Stomach (tissue), 8 donors: ENCODE measurements at regions not wholly inside any gene's neighbourhood (a gene's known extent, or its start where the extent isn't known, plus 50 kb on each side); places are given as distances from the start of the nearest gene placed in this dataset.

ENCODE experiments used
- DNase-seq, 2 donors: peaks; one replicate each; pipeline versions ENCODE4 v3.0.0 to v3.0.0-alpha.2; 2013 to 2019
- H3K27ac ChIP-seq, 5 donors: fragments of 200-600 bp in 4 of 5; sonication (generic) in 4 of 5; one replicate each; pipeline ENCODE4 v1.5.1; 2013 to 2019; ENCODE audit warnings: mild to moderate bottlenecking in 1 of 5, moderate library complexity in 1 of 5
- H3K27me3 ChIP-seq, 3 donors: fragments of 200-600 bp; sonication (generic); one replicate each; pipeline ENCODE4 v1.5.1; 2017 to 2019; ENCODE audit warnings: mixed run types in 1 of 3
- H3K36me3 ChIP-seq, 4 donors: fragments of 200-600 bp; sonication (generic); 1 replicate in 3 of 4; 2 replicates in 1 of 4; pipeline ENCODE4 v1.5.1; 2016 to 2019
- H3K4me1 ChIP-seq, 4 donors: fragments of 200-600 bp; sonication (generic); one replicate each; pipeline ENCODE4 v1.5.1; 2016 to 2019
- H3K4me3 ChIP-seq, 4 donors: fragments of 200-600 bp; sonication (generic) in 3 of 4; one replicate each; pipeline ENCODE4 v1.5.1; 2016 to 2019; ENCODE audit warnings: mild to moderate bottlenecking in 1 of 4
- H3K9me3 ChIP-seq, 4 donors: fragments of 200-600 bp; sonication (generic); one replicate each; pipeline ENCODE4 v1.5.1; 2016 to 2019
- CTCF ChIP-seq, 7 experiments: fragments of 450-650 bp in 4 of 7; fragments of 200-600 bp in 3 of 7; sonication (generic) in 3 of 7; IDR thresholded peaks; one replicate each; pipeline ENCODE4 v1.5.1; 2016 to 2019; ENCODE audit warnings: antibody characterized with exemption in 7 of 7, control low read depth in 2 of 7, mild to moderate bottlenecking in 1 of 7
- EP300 ChIP-seq: sonication (generic); formaldehyde crosslinking; IDR thresholded peaks from one replicate; pipeline ENCODE4 v1.6.1; 2017; ENCODE audit warnings: antibody characterized with exemption
- POLR2A ChIP-seq, 4 donors: fragments of 450-650 bp; IDR thresholded peaks; one replicate each; pipeline ENCODE4 v1.6.1; 2016; ENCODE audit warnings: antibody characterized with exemption in 4 of 4, control low read depth in 2 of 4, mild to moderate bottlenecking in 1 of 4, moderate library complexity in 1 of 4
- POLR2AphosphoS5 ChIP-seq, 3 donors: sonication (generic); formaldehyde crosslinking; IDR thresholded peaks; one replicate each; pipeline ENCODE4 v1.6.1; 2016; ENCODE audit warnings: antibody characterized with exemption in 3 of 3
- WGBS, 5 donors: extraction: QIAGEN DNeasy Blood & Tissue Kit in 3 of 5; methylation state at CpG; one replicate each; pipeline versions ENCODE4 v1.1.5 to v1.1.7; 2013 to 2018; 5-methylcytosine and 5-hydroxymethylcytosine counted together
- intact Hi-C: fragments of 100-400 bp; cut with DNase I; formaldehyde crosslinking; loops from one replicate; pipeline ENCODE4 v1.15.1; 2023; ENCODE audit warnings: low total_unique reads
- donor health status: healthy with polysubstance abuse.
- donor health status: Bipolar disorder and iron deficiency.
- donor health status: healthy.

- whole genome bisulfite sequencing, 5 donors = 93 to 98% (median 93%) methylated on average over 3 of the region's 3 CpGs
- H3K36me3 ChIP-seq = no peaks in the 10 kb centered on the region
- intact Hi-C loops = loop anchor here (10.0 kb wide), 1 partner anchor 280 kb away; no protein-coding TSS in a partner anchor
These were observed 192.8 kb upstream of the KYNU start for GRCh38 chr2:142684667-142685066.

GRCh38 chr2:142682528-142682927 lies 194.9 kb upstream of the KYNU start:
- intact Hi-C loops = loop anchor here (10.0 kb wide), 1 partner anchor 282 kb away; no protein-coding TSS in a partner anchor
- 78 to 90% (median 84%) methylated on average over 2 of the region's 2 CpGs for WGBS, 5 donors

More at GRCh38 chr2:142684667-142685066, 192.8 kb upstream of the KYNU start:
- H3K27me3 ChIP-seq = no peaks in the 10 kb centered on the region
- H3K4me3 ChIP-seq = no peak overlapping the region
- TF ChIP-seq POLR2AphosphoS5 (IDR thresholded peaks at IDR 0.05) = no peak
- no peak for TF ChIP-seq CTCF (IDR thresholded peaks at IDR 0.05)
- TF ChIP-seq POLR2A (IDR thresholded peaks at IDR 0.05) = no peak
- no peak for TF ChIP-seq EP300
- H3K4me1 ChIP-seq = no peaks in the 10 kb centered on the region
- DNase-seq = no peak
- H3K9me3 ChIP-seq = no peaks in the 10 kb centered on the region
- no peak overlapping the region for H3K27ac ChIP-seq

GRCh38 chr2:142681952-142682351 lies 195.5 kb upstream of the KYNU start:
- Histone ChIP-seq H3K9me3 (no peaks in the 10 kb centered on the region), H3K36me3 (no peaks in the 10 kb centered on the region), H3K27me3 (no peaks in the 10 kb centered on the region), H3K27ac (no peak overlapping the region), H3K4me1 (no peaks in the 10 kb centered on the region), H3K4me3 (no peak overlapping the region)
- intact Hi-C loops = loop anchor here (10.0 kb wide), 1 partner anchor 283 kb away; no protein-coding TSS in a partner anchor
- no peak for DNase-seq
- TF ChIP-seq POLR2A (IDR thresholded peaks at IDR 0.05) = no peak
- no peak for TF ChIP-seq CTCF (IDR thresholded peaks at IDR 0.05)
- no peak for TF ChIP-seq EP300
- no peak for TF ChIP-seq POLR2AphosphoS5 (IDR thresholded peaks at IDR 0.05)
- 7 to 32% (median 30%) methylated on average over 1 of the region's 1 CpG for WGBS, 5 donors

More at GRCh38 chr2:142682528-142682927, 194.9 kb upstream of the KYNU start:
- no peak for DNase-seq
- Histone ChIP-seq H3K36me3 (no peaks in the 10 kb centered on the region), H3K27me3 (no peaks in the 10 kb centered on the region), H3K9me3 (no peaks in the 10 kb centered on the region), H3K27ac (no peak overlapping the region), H3K4me1 (no peaks in the 10 kb centered on the region), H3K4me3 (no peak overlapping the region)
- no peak for TF ChIP-seq POLR2A (IDR thresholded peaks at IDR 0.05)
- TF ChIP-seq CTCF (IDR thresholded peaks at IDR 0.05) = no peak
- no peak for TF ChIP-seq EP300
- TF ChIP-seq POLR2AphosphoS5 (IDR thresholded peaks at IDR 0.05) = no peak

- intact Hi-C loops = no loop called here
- Histone ChIP-seq H3K4me3 (no peak overlapping the region), H3K36me3 (no peaks in the 10 kb centered on the region), H3K27me3 (no peaks in the 10 kb centered on the region), H3K27ac (no peak overlapping the region), H3K4me1 (no peaks in the 10 kb centered on the region), H3K9me3 (no peaks in the 10 kb centered on the region)
- 76 to 87% (median 82%) methylated on average over 1 of the region's 1 CpG for WGBS, 5 donors
- DNase-seq = no peak
- TF ChIP-seq CTCF (IDR thresholded peaks at IDR 0.05) (no peak), EP300 (no peak), POLR2AphosphoS5 (IDR thresholded peaks at IDR 0.05) (no peak), POLR2A (IDR thresholded peaks at IDR 0.05) (no peak)
These were observed 199.3 kb upstream of the KYNU start for GRCh38 chr2:142678164-142678563.
